Thyroid gland (tissue), 4 donors: ENCODE measurements at regions not wholly inside any gene's neighbourhood (a gene's known extent, or its start where the extent isn't known, plus 50 kb on each side); places are given as distances from the start of the nearest gene placed in this dataset.

ENCODE experiments used
- DNase-seq, 2 donors: peaks; one replicate each; pipeline ENCODE4 v3.0.0-alpha.2; 2019
- H3K27ac ChIP-seq, 3 donors: fragments of 200-600 bp; sonication (generic); 1 replicate in 2 of 3; 2 replicates in 1 of 3; pipeline ENCODE4 v1.5.1; 2016 to 2019; ENCODE audit warnings: mild to moderate bottlenecking in 1 of 3, moderate library complexity in 1 of 3
- H3K27me3 ChIP-seq: fragments of 200-600 bp; sonication (generic); one replicate; pipeline ENCODE4 v1.5.1; 2019
- H3K36me3 ChIP-seq, 2 donors: fragments of 200-600 bp; sonication (generic); one replicate each; pipeline ENCODE4 v1.5.1; 2016 to 2019
- H3K4me1 ChIP-seq, 2 donors: fragments of 200-600 bp; sonication (generic); one replicate each; pipeline ENCODE4 v1.5.1; 2017 to 2019
- H3K4me3 ChIP-seq, 3 donors: fragments of 200-600 bp; sonication (generic); replicated peaks in 1 of 3; 1 replicate in 2 of 3; 2 replicates in 1 of 3; pipeline ENCODE4 v1.5.1; 2016; ENCODE audit warnings: mild to moderate bottlenecking in 1 of 3
- H3K9me3 ChIP-seq: fragments of 200-600 bp; sonication (generic); one replicate; pipeline ENCODE4 v1.5.1; 2017
- CTCF ChIP-seq, 6 experiments: fragments of 200-600 bp in 3 of 6; fragments of 450-650 bp in 3 of 6; sonication (generic) in 3 of 6; IDR thresholded peaks; one replicate each; pipeline ENCODE4 v1.5.1; 2016 to 2019; ENCODE audit warnings: antibody characterized with exemption in 6 of 6, mild to moderate bottlenecking in 2 of 6, inconsistent platforms in 1 of 6, moderate library complexity in 1 of 6
- POLR2A ChIP-seq, 2 donors: fragments of 450-650 bp; IDR thresholded peaks; one replicate each; pipeline ENCODE4 v1.6.1; 2017; ENCODE audit warnings: antibody characterized with exemption in 2 of 2, mild to moderate bottlenecking in 2 of 2, moderate library complexity in 1 of 2
- WGBS, 2 donors: methylation state at CpG; one replicate each; pipeline ENCODE4 v1.1.5; 2017; 5-methylcytosine and 5-hydroxymethylcytosine counted together
- intact Hi-C: fragments of 100-400 bp; cut with DNase I; formaldehyde crosslinking; loops from one replicate; pipeline ENCODE4 v1.15.1; 2023

- TF ChIP-seq POLR2A (IDR thresholded peaks at IDR 0.05) (no peak), CTCF (IDR thresholded peaks at IDR 0.05) (no peak)
- intact Hi-C loops, result no loop called here
- no peak overlapping the region for H3K27ac ChIP-seq
Observed at GRCh38 chr2:9770006-9770307, 73.3 kb upstream of the TAF1B start.

DNA sequence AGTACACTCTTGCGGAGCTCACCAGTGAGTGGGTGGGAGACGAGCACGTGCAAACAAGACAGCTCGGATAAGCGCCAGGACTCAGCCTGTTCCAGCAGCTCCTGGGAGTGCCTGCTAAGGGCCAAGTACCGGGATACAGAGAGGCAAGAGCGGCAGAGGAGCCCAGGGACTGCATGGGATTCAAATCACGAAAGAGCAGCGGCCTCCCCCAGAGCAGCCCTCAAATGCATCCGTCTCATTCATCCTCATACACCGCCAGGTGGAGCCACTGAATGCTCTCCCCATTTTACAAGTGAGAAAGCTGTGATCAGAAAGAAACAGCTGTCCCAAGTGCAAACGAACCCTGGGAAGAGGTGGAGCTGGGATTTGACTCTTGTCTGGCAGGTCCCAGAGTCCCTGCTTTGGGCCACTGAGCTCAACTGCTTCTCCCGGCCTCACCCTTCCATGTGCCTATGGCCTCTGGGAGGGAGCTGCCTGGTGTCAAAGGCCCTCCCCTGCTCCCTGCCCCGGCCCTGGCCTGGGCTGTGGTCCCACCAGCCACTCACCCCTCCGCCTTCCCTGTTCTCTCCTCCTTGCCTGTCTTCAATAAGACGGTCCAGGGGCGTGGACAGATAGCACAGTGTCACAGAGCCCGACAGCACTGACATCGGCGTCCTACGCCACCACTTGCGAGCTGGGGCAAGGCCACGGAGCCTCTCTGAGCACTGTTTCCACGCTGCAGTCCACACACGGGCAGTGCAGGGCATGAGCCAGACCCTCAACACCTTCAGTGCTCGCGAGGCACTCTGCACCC is 72.8 kb upstream of the TAF1B start:
- 57 to 62% methylated on average over 22 of the region's 27 CpGs for WGBS, 2 donors
- no peaks in the 10 kb centered on the region for H3K9me3 ChIP-seq
- peaks cover 0 to 21% of the 10 kb centered on the region in 2 donors for H3K4me1 ChIP-seq
- H3K27ac ChIP-seq, result no peak overlapping the region
- H3K4me3 ChIP-seq, result no peak overlapping the region
- no peaks in the 10 kb centered on the region for H3K27me3 ChIP-seq
- no peaks in the 10 kb centered on the region for H3K36me3 ChIP-seq
- intact Hi-C loops, result no loop called here
- DNase-seq, result peak; percentile 59 to 67
- peak in 4 of 6 experiments; percentile 29 to 60 (median 43) for TF ChIP-seq CTCF (IDR thresholded peaks at IDR 0.05)
- no peak for TF ChIP-seq POLR2A (IDR thresholded peaks at IDR 0.05)

More at GRCh38 chr2:9770006-9770307, 73.3 kb upstream of the TAF1B start:
- no peaks in the 10 kb centered on the region for H3K9me3 ChIP-seq
- 46 to 80% methylated on average over 2 to 6 of the region's 6 CpGs for WGBS, 2 donors
- H3K4me3 ChIP-seq, result no peak overlapping the region
- H3K4me1 ChIP-seq, result peaks cover 0 to 21% of the 10 kb centered on the region in 2 donors
- no peak for DNase-seq
- no peaks in the 10 kb centered on the region for H3K36me3 ChIP-seq
- no peaks in the 10 kb centered on the region for H3K27me3 ChIP-seq

DNA sequence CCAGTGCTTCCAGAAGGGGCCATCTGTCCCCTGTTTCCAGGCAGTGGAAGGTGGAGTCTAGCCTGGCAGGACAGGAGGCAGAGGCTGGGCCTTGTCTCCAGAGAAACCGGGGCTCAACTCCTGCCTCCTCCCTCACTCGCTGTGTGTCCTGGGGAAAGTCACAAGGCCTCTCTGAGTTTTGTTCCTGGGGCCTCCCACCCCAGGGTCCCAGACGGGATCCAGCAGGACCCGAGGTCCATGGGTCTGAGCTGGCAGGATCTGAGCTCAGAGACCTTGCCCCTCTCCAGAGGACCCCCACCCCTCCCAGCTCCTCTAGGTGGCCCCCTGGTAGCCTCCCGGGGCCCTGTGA is 72.2 kb upstream of the TAF1B start:
- no peaks in the 10 kb centered on the region for H3K9me3 ChIP-seq
- H3K4me1 ChIP-seq, result peaks cover 0 to 21% of the 10 kb centered on the region in 2 donors
- intact Hi-C loops, result no loop called here
- H3K27me3 ChIP-seq, result no peaks in the 10 kb centered on the region
- H3K27ac ChIP-seq, result no peak overlapping the region
- WGBS, 2 donors, result 69% methylated on average over 5 of the region's 5 CpGs; no CpG with 5 or more reads in 1 of the 2 donors
- no peak overlapping the region for H3K4me3 ChIP-seq
- no peak for DNase-seq
- TF ChIP-seq POLR2A (IDR thresholded peaks at IDR 0.05), result no peak
- no peak for TF ChIP-seq CTCF (IDR thresholded peaks at IDR 0.05)
- H3K36me3 ChIP-seq, result no peaks in the 10 kb centered on the region

- no peak overlapping the region for H3K27ac ChIP-seq
- TF ChIP-seq CTCF (IDR thresholded peaks at IDR 0.05) (no peak), POLR2A (IDR thresholded peaks at IDR 0.05) (no peak)
- H3K9me3 ChIP-seq, result no peaks in the 10 kb centered on the region
- no peak overlapping the region for H3K4me3 ChIP-seq
- intact Hi-C loops, result no loop called here
- no peaks in the 10 kb centered on the region for H3K36me3 ChIP-seq
- DNase-seq, result no peak
- no peaks in the 10 kb centered on the region for H3K27me3 ChIP-seq
- H3K4me1 ChIP-seq, result peaks cover 0 to 21% of the 10 kb centered on the region in 2 donors
- WGBS, 2 donors, result 65 to 71% methylated on average over 5 to 8 of the region's 8 CpGs
Observed at GRCh38 chr2:9771481-9772017, 71.7 kb upstream of the TAF1B start.
